Glutamatergic neuron (in vitro differentiated cells): ENCODE measurements at regions not wholly inside any gene's neighbourhood (a gene's known extent, or its start where the extent isn't known, plus 50 kb on each side); places are given as distances from the start of the nearest gene placed in this dataset.

Experiments used
- DNase-seq: peaks from one replicate; pipeline ENCODE4 v3.0.0; 2022
- H3K27ac Mint-ChIP-seq: one replicate; pipeline ENCODE4 v1.8.0; 2020; ENCODE audit warnings: mild to moderate bottlenecking, mixed read lengths, inconsistent platforms; ENCODE audit not compliant: unreplicated experiment
- H3K27me3 Mint-ChIP-seq: one replicate; pipeline ENCODE4 v1.8.0; 2020; ENCODE audit warnings: mild to moderate bottlenecking, moderate library complexity, mixed read lengths, inconsistent platforms; ENCODE audit not compliant: unreplicated experiment
- H3K36me3 Mint-ChIP-seq: one replicate; pipeline ENCODE4 v1.8.0; 2020; ENCODE audit warnings: mild to moderate bottlenecking, mixed read lengths, inconsistent platforms; ENCODE audit not compliant: unreplicated experiment
- H3K4me1 Mint-ChIP-seq: one replicate; pipeline ENCODE4 v1.8.0; 2020; ENCODE audit warnings: mild to moderate bottlenecking, low read depth, mixed read lengths, inconsistent platforms; ENCODE audit not compliant: unreplicated experiment
- H3K4me3 Mint-ChIP-seq: one replicate; pipeline ENCODE4 v1.8.0; 2020; ENCODE audit warnings: mild to moderate bottlenecking, mixed read lengths, inconsistent platforms; ENCODE audit not compliant: unreplicated experiment
- H3K9me3 Mint-ChIP-seq: one replicate; pipeline ENCODE4 v1.8.0; 2020; ENCODE audit warnings: mild to moderate bottlenecking, moderate library complexity, mixed read lengths, inconsistent platforms; ENCODE audit not compliant: unreplicated experiment
- TF ChIP-seq, protein P1 (sequence below): fragments of 200-600 bp; sonication (generic); IDR thresholded peaks from one replicate; pipeline ENCODE4 v1.5.0; 2021; ENCODE audit not compliant: partially characterized antibody, unreplicated experiment

GRCh38 chr3:154549391-154549790 lies 119.4 kb upstream of the GPR149 start:
- DNase-seq, result no peak
- H3K4me1 Mint-ChIP-seq, result no peaks in the 10 kb centered on the region
- TF ChIP-seq, protein P1, sequence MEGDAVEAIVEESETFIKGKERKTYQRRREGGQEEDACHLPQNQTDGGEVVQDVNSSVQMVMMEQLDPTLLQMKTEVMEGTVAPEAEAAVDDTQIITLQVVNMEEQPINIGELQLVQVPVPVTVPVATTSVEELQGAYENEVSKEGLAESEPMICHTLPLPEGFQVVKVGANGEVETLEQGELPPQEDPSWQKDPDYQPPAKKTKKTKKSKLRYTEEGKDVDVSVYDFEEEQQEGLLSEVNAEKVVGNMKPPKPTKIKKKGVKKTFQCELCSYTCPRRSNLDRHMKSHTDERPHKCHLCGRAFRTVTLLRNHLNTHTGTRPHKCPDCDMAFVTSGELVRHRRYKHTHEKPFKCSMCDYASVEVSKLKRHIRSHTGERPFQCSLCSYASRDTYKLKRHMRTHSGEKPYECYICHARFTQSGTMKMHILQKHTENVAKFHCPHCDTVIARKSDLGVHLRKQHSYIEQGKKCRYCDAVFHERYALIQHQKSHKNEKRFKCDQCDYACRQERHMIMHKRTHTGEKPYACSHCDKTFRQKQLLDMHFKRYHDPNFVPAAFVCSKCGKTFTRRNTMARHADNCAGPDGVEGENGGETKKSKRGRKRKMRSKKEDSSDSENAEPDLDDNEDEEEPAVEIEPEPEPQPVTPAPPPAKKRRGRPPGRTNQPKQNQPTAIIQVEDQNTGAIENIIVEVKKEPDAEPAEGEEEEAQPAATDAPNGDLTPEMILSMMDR, result no peak
- no peak overlapping the region for H3K4me3 Mint-ChIP-seq
- no peaks in the 10 kb centered on the region for H3K36me3 Mint-ChIP-seq
- H3K9me3 Mint-ChIP-seq, result no peaks in the 10 kb centered on the region
- peaks cover 2% of the 10 kb centered on the region for H3K27me3 Mint-ChIP-seq
- H3K27ac Mint-ChIP-seq, result no peak overlapping the region

- TF ChIP-seq, protein P1, result no peak
These were observed 118.4 kb upstream of the GPR149 start for GRCh38 chr3:154548341-154548740.

GRCh38 chr3:154542837-154543236 lies 112.8 kb upstream of the GPR149 start:
- H3K9me3 Mint-ChIP-seq, result no peaks in the 10 kb centered on the region
- TF ChIP-seq, protein P1, result no peak
- DNase-seq, result no peak
- no peaks in the 10 kb centered on the region for H3K27me3 Mint-ChIP-seq
- H3K4me1 Mint-ChIP-seq, result no peaks in the 10 kb centered on the region
- no peaks in the 10 kb centered on the region for H3K36me3 Mint-ChIP-seq
- H3K4me3 Mint-ChIP-seq, result no peak overlapping the region
- no peak overlapping the region for H3K27ac Mint-ChIP-seq

More at GRCh38 chr3:154548341-154548740, 118.4 kb upstream of the GPR149 start:
- Mint-ChIP-seq H3K36me3 (no peaks in the 10 kb centered on the region), H3K4me1 (no peaks in the 10 kb centered on the region), H3K4me3 (no peak overlapping the region), H3K27me3 (peaks cover 2% of the 10 kb centered on the region), H3K9me3 (no peaks in the 10 kb centered on the region), H3K27ac (no peak overlapping the region)
- DNase-seq, result no peak

GRCh38 chr3:154540950-154541604 lies 111.1 kb upstream of the GPR149 start:
- H3K4me3 Mint-ChIP-seq, result no peak overlapping the region
- TF ChIP-seq, protein P1, result no peak
- H3K9me3 Mint-ChIP-seq, result no peaks in the 10 kb centered on the region
- H3K27ac Mint-ChIP-seq, result no peak overlapping the region
- no peaks in the 10 kb centered on the region for H3K27me3 Mint-ChIP-seq
- no peaks in the 10 kb centered on the region for H3K36me3 Mint-ChIP-seq
- no peaks in the 10 kb centered on the region for H3K4me1 Mint-ChIP-seq
- DNase-seq, result no peak

- H3K27me3 Mint-ChIP-seq, result no peaks in the 10 kb centered on the region
- no peak overlapping the region for H3K4me3 Mint-ChIP-seq
- TF ChIP-seq, protein P1, result no peak
- H3K9me3 Mint-ChIP-seq, result no peaks in the 10 kb centered on the region
- H3K36me3 Mint-ChIP-seq, result no peaks in the 10 kb centered on the region
- no peak for DNase-seq
- no peaks in the 10 kb centered on the region for H3K4me1 Mint-ChIP-seq
- no peak overlapping the region for H3K27ac Mint-ChIP-seq
These were observed 108.8 kb upstream of the GPR149 start for GRCh38 chr3:154538566-154539360.
